ENCODE measurements at regions not wholly inside any gene's neighbourhood (a gene's known extent, or its start where the extent isn't known, plus 50 kb on each side); places are given as distances from the start of the nearest gene placed in this dataset.

DNA sequence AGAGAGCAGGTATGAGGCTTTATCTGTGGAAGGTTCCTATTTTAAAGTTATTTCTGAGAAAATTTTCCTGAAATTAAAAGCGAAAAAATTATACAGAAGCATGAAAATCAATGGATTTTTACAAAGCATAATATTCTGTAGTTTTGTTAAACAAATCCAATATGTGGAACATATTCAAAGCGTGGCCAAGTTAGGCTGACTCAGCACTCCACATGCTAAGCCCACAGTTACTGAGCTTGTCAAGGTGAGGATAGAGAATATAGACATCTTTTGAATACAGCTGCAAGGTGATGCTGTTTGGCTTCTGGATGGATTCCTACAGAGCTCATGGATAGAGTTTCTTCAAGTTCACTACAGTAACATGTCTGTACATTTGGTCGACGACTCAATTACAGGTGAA lies 302.5 kb downstream of the C3orf38 start (continued):
- TF ChIP-seq, protein P1, sequence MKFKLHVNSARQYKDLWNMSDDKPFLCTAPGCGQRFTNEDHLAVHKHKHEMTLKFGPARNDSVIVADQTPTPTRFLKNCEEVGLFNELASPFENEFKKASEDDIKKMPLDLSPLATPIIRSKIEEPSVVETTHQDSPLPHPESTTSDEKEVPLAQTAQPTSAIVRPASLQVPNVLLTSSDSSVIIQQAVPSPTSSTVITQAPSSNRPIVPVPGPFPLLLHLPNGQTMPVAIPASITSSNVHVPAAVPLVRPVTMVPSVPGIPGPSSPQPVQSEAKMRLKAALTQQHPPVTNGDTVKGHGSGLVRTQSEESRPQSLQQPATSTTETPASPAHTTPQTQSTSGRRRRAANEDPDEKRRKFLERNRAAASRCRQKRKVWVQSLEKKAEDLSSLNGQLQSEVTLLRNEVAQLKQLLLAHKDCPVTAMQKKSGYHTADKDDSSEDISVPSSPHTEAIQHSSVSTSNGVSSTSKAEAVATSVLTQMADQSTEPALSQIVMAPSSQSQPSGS (CRISPR knock-in tag; IDR thresholded peaks at IDR 0.05; ENCODE audit: borderline replicate concordance, low read depth), result no peak
- no peak for TF ChIP-seq KAT7 (CRISPR knock-in tag; IDR thresholded peaks at IDR 0.05; ENCODE audit: borderline replicate concordance)

DNA sequence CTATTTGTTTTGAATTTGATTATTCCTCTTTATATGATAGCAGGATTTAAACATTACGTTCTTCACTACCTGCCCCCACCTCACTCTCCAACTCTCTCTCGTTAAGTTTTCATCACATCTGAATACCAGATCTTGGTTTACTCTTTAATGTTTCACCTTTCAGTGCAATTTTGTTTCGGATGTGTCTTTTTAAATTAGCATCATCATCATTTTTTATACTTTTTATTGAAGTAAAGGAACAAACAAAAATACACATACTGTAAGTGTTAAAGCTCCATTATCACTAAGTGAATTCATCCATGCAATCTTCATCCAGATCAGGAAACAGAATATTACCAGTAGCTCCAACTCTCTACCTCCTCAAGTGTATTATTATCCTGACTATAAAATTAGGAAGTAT lies 310.6 kb downstream of the C3orf38 start:
- POLR2A ChIA-PET, result no interaction called here

More for the DNA sequence above, 310.6 kb downstream of the C3orf38 start:
- Mint-ChIP-seq H3K4me1 (no peaks in the 10 kb centered on the region), H3K27ac (no peak overlapping the region), H3K27me3 (ENCODE audit: low read depth) (no peaks in the 10 kb centered on the region), H3K36me3 (no peaks in the 10 kb centered on the region), H3K4me3 (no peak overlapping the region), H3K9me3 (peaks cover 11% of the 10 kb centered on the region)
- TF ChIP-seq, protein P2, sequence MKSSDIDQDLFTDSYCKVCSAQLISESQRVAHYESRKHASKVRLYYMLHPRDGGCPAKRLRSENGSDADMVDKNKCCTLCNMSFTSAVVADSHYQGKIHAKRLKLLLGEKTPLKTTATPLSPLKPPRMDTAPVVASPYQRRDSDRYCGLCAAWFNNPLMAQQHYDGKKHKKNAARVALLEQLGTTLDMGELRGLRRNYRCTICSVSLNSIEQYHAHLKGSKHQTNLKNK (CRISPR knock-in tag; IDR thresholded peaks at IDR 0.05), result no peak
- TF ChIP-seq ATF1 (CRISPR knock-in tag; IDR thresholded peaks at IDR 0.05) (no peak), SP1 (CRISPR knock-in tag; conservative IDR thresholded peaks at IDR 0.05) (no peak), SOX15 (CRISPR knock-in tag; IDR thresholded peaks at IDR 0.05) (no peak), CBFB (CRISPR knock-in tag; IDR thresholded peaks at IDR 0.05; ENCODE audit: low read depth) (no peak), NR1H2 (CRISPR knock-in tag; IDR thresholded peaks at IDR 0.05) (no peak), CREB1 (CRISPR knock-in tag; IDR thresholded peaks at IDR 0.05) (no peak), ESRRA (CRISPR knock-in tag; IDR thresholded peaks at IDR 0.05; ENCODE audit: borderline replicate concordance) (no peak)
- TF ChIP-seq, protein P3, sequence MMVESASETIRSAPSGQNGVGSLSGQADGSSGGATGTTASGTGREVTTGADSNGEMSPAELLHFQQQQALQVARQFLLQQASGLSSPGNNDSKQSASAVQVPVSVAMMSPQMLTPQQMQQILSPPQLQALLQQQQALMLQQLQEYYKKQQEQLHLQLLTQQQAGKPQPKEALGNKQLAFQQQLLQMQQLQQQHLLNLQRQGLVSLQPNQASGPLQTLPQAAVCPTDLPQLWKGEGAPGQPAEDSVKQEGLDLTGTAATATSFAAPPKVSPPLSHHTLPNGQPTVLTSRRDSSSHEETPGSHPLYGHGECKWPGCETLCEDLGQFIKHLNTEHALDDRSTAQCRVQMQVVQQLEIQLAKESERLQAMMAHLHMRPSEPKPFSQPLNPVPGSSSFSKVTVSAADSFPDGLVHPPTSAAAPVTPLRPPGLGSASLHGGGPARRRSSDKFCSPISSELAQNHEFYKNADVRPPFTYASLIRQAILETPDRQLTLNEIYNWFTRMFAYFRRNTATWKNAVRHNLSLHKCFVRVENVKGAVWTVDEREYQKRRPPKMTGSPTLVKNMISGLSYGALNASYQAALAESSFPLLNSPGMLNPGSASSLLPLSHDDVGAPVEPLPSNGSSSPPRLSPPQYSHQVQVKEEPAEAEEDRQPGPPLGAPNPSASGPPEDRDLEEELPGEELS (CRISPR knock-in tag; IDR thresholded peaks at IDR 0.05), result no peak
- TF ChIP-seq, protein P4, sequence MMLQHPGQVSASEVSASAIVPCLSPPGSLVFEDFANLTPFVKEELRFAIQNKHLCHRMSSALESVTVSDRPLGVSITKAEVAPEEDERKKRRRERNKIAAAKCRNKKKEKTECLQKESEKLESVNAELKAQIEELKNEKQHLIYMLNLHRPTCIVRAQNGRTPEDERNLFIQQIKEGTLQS (CRISPR knock-in tag; conservative IDR thresholded peaks at IDR 0.05), result no peak
- TF ChIP-seq, protein P5, sequence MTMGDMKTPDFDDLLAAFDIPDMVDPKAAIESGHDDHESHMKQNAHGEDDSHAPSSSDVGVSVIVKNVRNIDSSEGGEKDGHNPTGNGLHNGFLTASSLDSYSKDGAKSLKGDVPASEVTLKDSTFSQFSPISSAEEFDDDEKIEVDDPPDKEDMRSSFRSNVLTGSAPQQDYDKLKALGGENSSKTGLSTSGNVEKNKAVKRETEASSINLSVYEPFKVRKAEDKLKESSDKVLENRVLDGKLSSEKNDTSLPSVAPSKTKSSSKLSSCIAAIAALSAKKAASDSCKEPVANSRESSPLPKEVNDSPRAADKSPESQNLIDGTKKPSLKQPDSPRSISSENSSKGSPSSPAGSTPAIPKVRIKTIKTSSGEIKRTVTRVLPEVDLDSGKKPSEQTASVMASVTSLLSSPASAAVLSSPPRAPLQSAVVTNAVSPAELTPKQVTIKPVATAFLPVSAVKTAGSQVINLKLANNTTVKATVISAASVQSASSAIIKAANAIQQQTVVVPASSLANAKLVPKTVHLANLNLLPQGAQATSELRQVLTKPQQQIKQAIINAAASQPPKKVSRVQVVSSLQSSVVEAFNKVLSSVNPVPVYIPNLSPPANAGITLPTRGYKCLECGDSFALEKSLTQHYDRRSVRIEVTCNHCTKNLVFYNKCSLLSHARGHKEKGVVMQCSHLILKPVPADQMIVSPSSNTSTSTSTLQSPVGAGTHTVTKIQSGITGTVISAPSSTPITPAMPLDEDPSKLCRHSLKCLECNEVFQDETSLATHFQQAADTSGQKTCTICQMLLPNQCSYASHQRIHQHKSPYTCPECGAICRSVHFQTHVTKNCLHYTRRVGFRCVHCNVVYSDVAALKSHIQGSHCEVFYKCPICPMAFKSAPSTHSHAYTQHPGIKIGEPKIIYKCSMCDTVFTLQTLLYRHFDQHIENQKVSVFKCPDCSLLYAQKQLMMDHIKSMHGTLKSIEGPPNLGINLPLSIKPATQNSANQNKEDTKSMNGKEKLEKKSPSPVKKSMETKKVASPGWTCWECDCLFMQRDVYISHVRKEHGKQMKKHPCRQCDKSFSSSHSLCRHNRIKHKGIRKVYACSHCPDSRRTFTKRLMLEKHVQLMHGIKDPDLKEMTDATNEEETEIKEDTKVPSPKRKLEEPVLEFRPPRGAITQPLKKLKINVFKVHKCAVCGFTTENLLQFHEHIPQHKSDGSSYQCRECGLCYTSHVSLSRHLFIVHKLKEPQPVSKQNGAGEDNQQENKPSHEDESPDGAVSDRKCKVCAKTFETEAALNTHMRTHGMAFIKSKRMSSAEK (CRISPR knock-in tag; IDR thresholded peaks at IDR 0.05; ENCODE audit: borderline replicate concordance), result no peak
- TF ChIP-seq, protein P6, sequence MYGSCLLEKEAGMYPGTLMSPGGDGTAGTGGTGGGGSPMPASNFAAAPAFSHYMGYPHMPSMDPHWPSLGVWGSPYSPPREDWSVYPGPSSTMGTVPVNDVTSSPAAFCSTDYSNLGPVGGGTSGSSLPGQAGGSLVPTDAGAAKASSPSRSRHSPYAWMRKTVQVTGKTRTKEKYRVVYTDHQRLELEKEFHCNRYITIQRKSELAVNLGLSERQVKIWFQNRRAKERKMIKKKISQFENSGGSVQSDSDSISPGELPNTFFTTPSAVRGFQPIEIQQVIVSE (CRISPR knock-in tag; IDR thresholded peaks at IDR 0.05; ENCODE audit: borderline replicate concordance), result no peak
- TF ChIP-seq, protein P7, sequence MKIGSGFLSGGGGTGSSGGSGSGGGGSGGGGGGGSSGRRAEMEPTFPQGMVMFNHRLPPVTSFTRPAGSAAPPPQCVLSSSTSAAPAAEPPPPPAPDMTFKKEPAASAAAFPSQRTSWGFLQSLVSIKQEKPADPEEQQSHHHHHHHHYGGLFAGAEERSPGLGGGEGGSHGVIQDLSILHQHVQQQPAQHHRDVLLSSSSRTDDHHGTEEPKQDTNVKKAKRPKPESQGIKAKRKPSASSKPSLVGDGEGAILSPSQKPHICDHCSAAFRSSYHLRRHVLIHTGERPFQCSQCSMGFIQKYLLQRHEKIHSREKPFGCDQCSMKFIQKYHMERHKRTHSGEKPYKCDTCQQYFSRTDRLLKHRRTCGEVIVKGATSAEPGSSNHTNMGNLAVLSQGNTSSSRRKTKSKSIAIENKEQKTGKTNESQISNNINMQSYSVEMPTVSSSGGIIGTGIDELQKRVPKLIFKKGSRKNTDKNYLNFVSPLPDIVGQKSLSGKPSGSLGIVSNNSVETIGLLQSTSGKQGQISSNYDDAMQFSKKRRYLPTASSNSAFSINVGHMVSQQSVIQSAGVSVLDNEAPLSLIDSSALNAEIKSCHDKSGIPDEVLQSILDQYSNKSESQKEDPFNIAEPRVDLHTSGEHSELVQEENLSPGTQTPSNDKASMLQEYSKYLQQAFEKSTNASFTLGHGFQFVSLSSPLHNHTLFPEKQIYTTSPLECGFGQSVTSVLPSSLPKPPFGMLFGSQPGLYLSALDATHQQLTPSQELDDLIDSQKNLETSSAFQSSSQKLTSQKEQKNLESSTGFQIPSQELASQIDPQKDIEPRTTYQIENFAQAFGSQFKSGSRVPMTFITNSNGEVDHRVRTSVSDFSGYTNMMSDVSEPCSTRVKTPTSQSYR (CRISPR knock-in tag; IDR thresholded peaks at IDR 0.05), result no peak
- TF ChIP-seq, protein P8, sequence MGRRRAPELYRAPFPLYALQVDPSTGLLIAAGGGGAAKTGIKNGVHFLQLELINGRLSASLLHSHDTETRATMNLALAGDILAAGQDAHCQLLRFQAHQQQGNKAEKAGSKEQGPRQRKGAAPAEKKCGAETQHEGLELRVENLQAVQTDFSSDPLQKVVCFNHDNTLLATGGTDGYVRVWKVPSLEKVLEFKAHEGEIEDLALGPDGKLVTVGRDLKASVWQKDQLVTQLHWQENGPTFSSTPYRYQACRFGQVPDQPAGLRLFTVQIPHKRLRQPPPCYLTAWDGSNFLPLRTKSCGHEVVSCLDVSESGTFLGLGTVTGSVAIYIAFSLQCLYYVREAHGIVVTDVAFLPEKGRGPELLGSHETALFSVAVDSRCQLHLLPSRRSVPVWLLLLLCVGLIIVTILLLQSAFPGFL (CRISPR knock-in tag; IDR thresholded peaks at IDR 0.05; ENCODE audit: borderline replicate concordance), result no peak
- TF ChIP-seq, protein P9, sequence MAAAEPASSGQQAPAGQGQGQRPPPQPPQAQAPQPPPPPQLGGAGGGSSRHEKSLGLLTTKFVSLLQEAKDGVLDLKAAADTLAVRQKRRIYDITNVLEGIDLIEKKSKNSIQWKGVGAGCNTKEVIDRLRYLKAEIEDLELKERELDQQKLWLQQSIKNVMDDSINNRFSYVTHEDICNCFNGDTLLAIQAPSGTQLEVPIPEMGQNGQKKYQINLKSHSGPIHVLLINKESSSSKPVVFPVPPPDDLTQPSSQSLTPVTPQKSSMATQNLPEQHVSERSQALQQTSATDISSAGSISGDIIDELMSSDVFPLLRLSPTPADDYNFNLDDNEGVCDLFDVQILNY (CRISPR knock-in tag; IDR thresholded peaks at IDR 0.05), result no peak
- ATAC-seq (no peak), DNase-seq (ENCODE audit: low spot score) (no peak)
- CTCF ChIA-PET, result no interaction called here

Measured in WTC11 (cell line).